ENCODE measurements at regions not wholly inside any gene's neighbourhood (a gene's known extent, or its start where the extent isn't known, plus 50 kb on each side); places are given as distances from the start of the nearest gene placed in this dataset.

GRCh38 chr10:109277456-109277855 is 645.9 kb downstream of the XPNPEP1 start:
- Histone ChIP-seq H3K4me2 (no peak overlapping the region), H3K27me3 (ENCODE audit: insufficient read depth) (no peaks in the 10 kb centered on the region), H3K4me3 (no peak overlapping the region), H3F3A (replicated peaks; ENCODE audit: low read depth) (no peaks in the 10 kb centered on the region), H3K27ac (ENCODE audit: low read depth) (no peak overlapping the region), H4K20me1 (replicated peaks; ENCODE audit: insufficient read depth) (no peaks in the 10 kb centered on the region), H3K4me1 (ENCODE audit: insufficient read depth) (peaks cover 17% of the 10 kb centered on the region), H3K79me2 (replicated peaks; ENCODE audit: insufficient read depth) (no peaks in the 10 kb centered on the region), H3K9me2 (ENCODE audit: insufficient read depth) (no peaks in the 10 kb centered on the region), H2AFZ (no peak overlapping the region), H3K36me3 (ENCODE audit: insufficient read depth) (no peaks in the 10 kb centered on the region)
- no peak for TF ChIP-seq JUNB (IDR thresholded peaks at IDR 0.05; ENCODE audit: unreplicated experiment)
- TF ChIP-seq ZNF462 (CRISPR knock-in tag; IDR thresholded peaks at IDR 0.05): no peak
- no peak for TF ChIP-seq ZNF331 (CRISPR knock-in tag; IDR thresholded peaks at IDR 0.05; ENCODE audit: low read depth)
- no peak for TF ChIP-seq REST (IDR thresholded peaks at IDR 0.05; ENCODE audit: unreplicated experiment)
- TF ChIP-seq NANOG (IDR thresholded peaks at IDR 0.05; ENCODE audit: borderline replicate concordance): no peak
- no peak for TF ChIP-seq EZH2 (IDR thresholded peaks at IDR 0.05; ENCODE audit: low read depth, unreplicated experiment)
- TF ChIP-seq ETS1 (IDR thresholded peaks at IDR 0.05): no peak
- TF ChIP-seq ZNF114 (CRISPR knock-in tag; IDR thresholded peaks at IDR 0.05): no peak
- TF ChIP-seq CTCF (conservative IDR thresholded peaks at IDR 0.05; ENCODE audit: low read depth in 2 of 2): no peak
- TF ChIP-seq POLR2AphosphoS5 (IDR thresholded peaks at IDR 0.05; ENCODE audit: low read depth): no peak
- TF ChIP-seq EZH2phosphoT487 (IDR thresholded peaks at IDR 0.05; ENCODE audit: unreplicated experiment): no peak
- no peak for TF ChIP-seq STAT1 (IDR thresholded peaks at IDR 0.05; ENCODE audit: unreplicated experiment)
- TF ChIP-seq CREB1 (CRISPR knock-in tag; IDR thresholded peaks at IDR 0.05; ENCODE audit: low read depth): no peak
- Mint-ChIP-seq H3K27me3 (ENCODE audit: insufficient read depth, low read depth, poor library complexity) (no peaks in the 10 kb centered on the region), H3K4me1 (peaks cover 16% of the 10 kb centered on the region), H3K36me3 (ENCODE audit: low read depth) (no peaks in the 10 kb centered on the region), H3K27ac (no peak overlapping the region), H3K4me3 (no peak overlapping the region), H3K9me3 (no peaks in the 10 kb centered on the region)
- DNase-seq (ENCODE audit: low spot score) (no peak), ATAC-seq (no peak)

Measured in GM23338 (cell line).